ENCODE measurements at regions not wholly inside any gene's neighbourhood (a gene's known extent, or its start where the extent isn't known, plus 50 kb on each side); places are given as distances from the start of the nearest gene placed in this dataset.

GRCh38 chr9:113755433-113755832 is 120.7 kb upstream of the ZNF618 start:
- TF ChIP-seq, protein P1, sequence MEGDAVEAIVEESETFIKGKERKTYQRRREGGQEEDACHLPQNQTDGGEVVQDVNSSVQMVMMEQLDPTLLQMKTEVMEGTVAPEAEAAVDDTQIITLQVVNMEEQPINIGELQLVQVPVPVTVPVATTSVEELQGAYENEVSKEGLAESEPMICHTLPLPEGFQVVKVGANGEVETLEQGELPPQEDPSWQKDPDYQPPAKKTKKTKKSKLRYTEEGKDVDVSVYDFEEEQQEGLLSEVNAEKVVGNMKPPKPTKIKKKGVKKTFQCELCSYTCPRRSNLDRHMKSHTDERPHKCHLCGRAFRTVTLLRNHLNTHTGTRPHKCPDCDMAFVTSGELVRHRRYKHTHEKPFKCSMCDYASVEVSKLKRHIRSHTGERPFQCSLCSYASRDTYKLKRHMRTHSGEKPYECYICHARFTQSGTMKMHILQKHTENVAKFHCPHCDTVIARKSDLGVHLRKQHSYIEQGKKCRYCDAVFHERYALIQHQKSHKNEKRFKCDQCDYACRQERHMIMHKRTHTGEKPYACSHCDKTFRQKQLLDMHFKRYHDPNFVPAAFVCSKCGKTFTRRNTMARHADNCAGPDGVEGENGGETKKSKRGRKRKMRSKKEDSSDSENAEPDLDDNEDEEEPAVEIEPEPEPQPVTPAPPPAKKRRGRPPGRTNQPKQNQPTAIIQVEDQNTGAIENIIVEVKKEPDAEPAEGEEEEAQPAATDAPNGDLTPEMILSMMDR (conservative IDR thresholded peaks at IDR 0.05; ENCODE audit: low read depth, low read length) = no peak
- no peak for DNase-seq (ENCODE audit: low read depth)
- no peak overlapping the region for H3K4me3 ChIP-seq (ENCODE audit: low read depth, low read length)

DNA sequence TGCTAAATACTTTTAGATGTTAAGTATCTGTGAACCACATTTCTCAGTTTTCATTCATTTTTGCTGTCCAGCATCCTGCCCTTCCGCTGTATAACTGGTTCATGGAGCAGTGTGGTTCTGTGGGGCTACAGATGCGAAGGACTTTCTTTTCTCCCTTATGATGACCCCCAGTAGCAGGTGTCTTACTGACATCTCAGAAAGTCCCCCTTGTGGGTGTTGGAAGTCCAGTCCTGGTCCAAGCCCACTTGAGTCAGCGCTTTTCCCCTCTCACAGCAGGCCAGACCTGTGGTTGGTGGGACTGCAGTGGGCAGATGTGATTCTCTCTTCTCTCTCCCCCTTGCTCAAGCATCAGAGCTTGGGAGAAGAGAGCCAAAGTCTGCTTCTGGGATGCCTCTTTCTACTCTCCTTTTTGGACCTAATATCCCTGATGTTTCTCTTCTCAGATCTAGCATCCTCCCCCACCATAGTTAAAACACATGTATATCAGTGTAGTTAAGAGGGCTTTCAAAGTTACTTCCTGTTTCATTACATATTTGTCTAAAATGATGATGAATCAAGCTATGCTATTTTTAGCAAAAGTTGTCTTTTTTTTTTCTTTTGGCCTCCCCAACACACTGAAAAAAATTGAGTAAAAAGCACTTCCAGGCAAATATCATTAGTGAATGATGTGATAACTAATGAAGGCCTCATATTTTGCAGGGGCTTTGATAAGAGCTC is 119.5 kb upstream of the ZNF618 start:
- no peak overlapping the region for H3K4me3 ChIP-seq (ENCODE audit: low read depth, low read length)
- DNase-seq (ENCODE audit: low read depth) = peak; percentile 18
- TF ChIP-seq, protein P1 (conservative IDR thresholded peaks at IDR 0.05; ENCODE audit: low read depth, low read length) = no peak

DNA sequence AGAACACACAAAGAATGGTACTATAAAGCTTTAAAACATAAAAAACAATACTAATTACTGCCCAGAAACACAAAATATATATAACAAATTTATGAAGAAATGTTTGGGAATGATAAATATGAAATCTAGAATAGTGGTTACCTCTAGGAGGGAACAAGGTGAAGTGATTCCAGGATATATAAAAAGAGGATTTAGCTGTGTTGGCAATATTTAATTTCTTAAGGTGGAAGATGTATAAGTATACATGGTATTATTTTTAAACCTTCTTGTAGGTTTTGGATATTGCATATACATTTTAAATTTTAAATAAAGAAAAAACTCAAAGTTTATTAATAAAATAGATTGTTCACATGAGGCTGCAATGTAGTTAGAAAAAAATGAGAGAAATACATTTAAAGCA is 112.7 kb upstream of the ZNF618 start:
- no peak overlapping the region for H3K4me3 ChIP-seq (ENCODE audit: low read depth, low read length)
- DNase-seq (ENCODE audit: low read depth) = no peak
- TF ChIP-seq, protein P1 (conservative IDR thresholded peaks at IDR 0.05; ENCODE audit: low read depth, low read length) = no peak

GRCh38 chr9:113764572-113764971 is 111.5 kb upstream of the ZNF618 start:
- TF ChIP-seq, protein P1 (conservative IDR thresholded peaks at IDR 0.05; ENCODE audit: low read depth, low read length) = no peak
- no peak overlapping the region for H3K4me3 ChIP-seq (ENCODE audit: low read depth, low read length)
- no peak for DNase-seq (ENCODE audit: low read depth)

DNA sequence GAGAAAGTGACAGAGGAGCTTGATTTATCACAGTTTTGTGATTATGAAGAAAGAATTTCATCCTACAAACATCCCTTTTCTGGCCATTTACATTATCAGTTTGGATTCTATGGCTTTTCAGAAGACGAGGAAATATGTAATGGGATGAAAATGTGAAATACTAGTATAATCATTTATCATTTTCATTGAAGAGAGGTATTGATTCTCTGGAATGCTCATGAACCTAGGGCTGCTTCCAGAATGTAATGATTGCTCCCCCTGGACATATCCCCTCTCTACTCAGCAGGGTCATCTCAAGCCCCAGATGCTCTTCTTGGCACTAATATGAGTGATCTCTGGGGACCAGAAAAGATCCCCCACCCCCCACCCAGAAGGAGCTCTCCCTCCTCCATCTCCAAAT is 106.7 kb upstream of the ZNF618 start:
- no peak for DNase-seq (ENCODE audit: low read depth)
- no peak overlapping the region for H3K4me3 ChIP-seq (ENCODE audit: low read depth, low read length)
- TF ChIP-seq, protein P1 (conservative IDR thresholded peaks at IDR 0.05; ENCODE audit: low read depth, low read length) = no peak

- no peak overlapping the region for H3K4me3 ChIP-seq (ENCODE audit: low read depth, low read length)
- DNase-seq (ENCODE audit: low read depth) = peak; percentile 25
- TF ChIP-seq, protein P1 (conservative IDR thresholded peaks at IDR 0.05; ENCODE audit: low read depth, low read length) = no peak
Measured at GRCh38 chr9:113770396-113770795, 105.7 kb upstream of the ZNF618 start.

DNA sequence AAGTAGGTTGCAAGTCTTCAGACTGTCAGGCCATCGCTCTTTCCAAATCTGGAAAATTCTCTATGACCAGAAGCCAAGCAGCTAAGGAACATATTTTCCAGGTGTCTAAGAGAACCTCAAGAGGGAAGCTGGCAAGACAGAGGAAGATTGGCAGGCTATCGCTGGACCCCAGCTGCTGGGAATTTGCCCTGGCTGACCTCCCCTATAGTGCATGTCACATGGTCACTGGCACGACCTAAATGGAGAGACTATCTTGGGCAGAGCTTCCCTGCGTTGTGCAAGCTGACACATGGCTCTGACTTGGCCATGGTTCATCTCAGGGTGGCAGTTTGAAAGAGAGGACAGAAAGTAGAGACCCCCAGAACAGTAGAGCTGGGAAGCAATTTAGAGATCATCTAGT is 104.9 kb upstream of the ZNF618 start:
- TF ChIP-seq, protein P1 (conservative IDR thresholded peaks at IDR 0.05; ENCODE audit: low read depth, low read length) = no peak
- DNase-seq (ENCODE audit: low read depth) = no peak
- H3K4me3 ChIP-seq (ENCODE audit: low read depth, low read length) = no peak overlapping the region

All from choroid plexus epithelial cell (primary cell).